ENCODE measurements at regions not wholly inside any gene's neighbourhood (a gene's known extent, or its start where the extent isn't known, plus 50 kb on each side); places are given as distances from the start of the nearest gene placed in this dataset.

DNA sequence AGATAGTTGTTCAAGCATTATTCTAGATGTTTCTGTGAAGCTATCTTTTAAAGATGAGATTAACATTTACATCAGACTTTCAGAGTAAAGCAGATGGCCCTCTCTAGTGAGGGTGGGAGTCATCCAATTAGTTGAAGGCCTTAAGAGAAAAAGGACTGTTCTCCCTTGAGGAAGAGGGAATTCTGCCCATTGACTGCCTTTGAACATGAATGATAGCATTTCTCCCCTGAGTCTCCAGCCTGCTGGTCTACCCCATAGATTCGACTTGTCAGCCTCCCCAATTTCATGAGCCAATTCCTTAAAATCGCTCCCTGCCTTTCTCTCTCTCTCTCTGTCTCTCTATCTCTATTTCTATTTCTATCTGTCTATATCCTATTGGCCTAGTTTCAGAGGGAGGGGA lies 115.5 kb downstream of the EBLN2 start:
- WGBS (ENCODE audit: extremely low coverage, insufficient read length, low lambda C conversion rate) = no CpG with 5 or more reads among the region's 2 CpGs
- H2BK15ac ChIP-seq (ENCODE audit: low read depth, low read length) = no peak overlapping the region

More for the DNA sequence above, 115.5 kb downstream of the EBLN2 start:
- no peak overlapping the region for H3K23ac ChIP-seq (ENCODE audit: insufficient read length, low read depth, low read length)
- Mint-ChIP-seq H3K36me3 (ENCODE audit: insufficient read depth in 1 of 3, low read depth in 3 of 3) (no peaks in the 10 kb centered on the region), H3K4me1 (peaks cover 12 to 13% of the 10 kb centered on the region in 2 experiments), H3K27me3 (ENCODE audit: low read depth) (no peaks in the 10 kb centered on the region), H3K27ac (no peak overlapping the region), H3K4me3 (no peak overlapping the region), H3K9me3 (no peaks in the 10 kb centered on the region)
- DNase-seq = no peak
- no peak overlapping the region for H3K27ac ChIP-seq (ENCODE audit: insufficient read length, low read depth, low read length)
- no peaks in the 10 kb centered on the region for H3K23me2 ChIP-seq (ENCODE audit: insufficient read length, low read depth, low read length, poor library complexity, severe bottlenecking)
- H3K14ac ChIP-seq (ENCODE audit: insufficient read depth, low read length) = no peak overlapping the region
- H3K4ac ChIP-seq (ENCODE audit: low read depth, low read length) = no peak overlapping the region
- H3K9me3 ChIP-seq (ENCODE audit: control insufficient read depth, low read depth, low read length) = no peaks in the 10 kb centered on the region
- no peak overlapping the region for H2AFZ ChIP-seq (ENCODE audit: low read length)
- no peaks in the 10 kb centered on the region; the same call in 1 of the 2 replicates for H3K4me1 ChIP-seq (ENCODE audit: insufficient read depth, low read length)
- TF ChIP-seq, protein P1, sequence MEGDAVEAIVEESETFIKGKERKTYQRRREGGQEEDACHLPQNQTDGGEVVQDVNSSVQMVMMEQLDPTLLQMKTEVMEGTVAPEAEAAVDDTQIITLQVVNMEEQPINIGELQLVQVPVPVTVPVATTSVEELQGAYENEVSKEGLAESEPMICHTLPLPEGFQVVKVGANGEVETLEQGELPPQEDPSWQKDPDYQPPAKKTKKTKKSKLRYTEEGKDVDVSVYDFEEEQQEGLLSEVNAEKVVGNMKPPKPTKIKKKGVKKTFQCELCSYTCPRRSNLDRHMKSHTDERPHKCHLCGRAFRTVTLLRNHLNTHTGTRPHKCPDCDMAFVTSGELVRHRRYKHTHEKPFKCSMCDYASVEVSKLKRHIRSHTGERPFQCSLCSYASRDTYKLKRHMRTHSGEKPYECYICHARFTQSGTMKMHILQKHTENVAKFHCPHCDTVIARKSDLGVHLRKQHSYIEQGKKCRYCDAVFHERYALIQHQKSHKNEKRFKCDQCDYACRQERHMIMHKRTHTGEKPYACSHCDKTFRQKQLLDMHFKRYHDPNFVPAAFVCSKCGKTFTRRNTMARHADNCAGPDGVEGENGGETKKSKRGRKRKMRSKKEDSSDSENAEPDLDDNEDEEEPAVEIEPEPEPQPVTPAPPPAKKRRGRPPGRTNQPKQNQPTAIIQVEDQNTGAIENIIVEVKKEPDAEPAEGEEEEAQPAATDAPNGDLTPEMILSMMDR (conservative IDR thresholded peaks at IDR 0.05) = no peak
- H3K27me3 ChIP-seq (ENCODE audit: insufficient read depth, low read length) = no peaks in the 10 kb centered on the region
- H2BK12ac ChIP-seq (ENCODE audit: insufficient read length, low read depth, low read length) = no peak overlapping the region
- H3T11ph ChIP-seq (ENCODE audit: low read length) = no peak overlapping the region
- no peak overlapping the region for H2BK5ac ChIP-seq (ENCODE audit: insufficient read length, low read length)
- no peak overlapping the region for H3K18ac ChIP-seq (ENCODE audit: insufficient read length, low read depth, low read length)
- no peak overlapping the region for H4K91ac ChIP-seq (ENCODE audit: insufficient read length, low read depth, low read length)
- no peak overlapping the region for H4K5ac ChIP-seq (ENCODE audit: insufficient read length, low read depth, low read length)
- H2AK5ac ChIP-seq (ENCODE audit: insufficient read length, low read length) = no peak overlapping the region
- H4K20me1 ChIP-seq (ENCODE audit: control insufficient read depth, insufficient read depth, insufficient read length) = no peaks in the 10 kb centered on the region
- H3K56ac ChIP-seq (ENCODE audit: insufficient read length, low read depth, low read length) = no peak overlapping the region
- no peak overlapping the region for H2BK120ac ChIP-seq (ENCODE audit: low read depth, low read length, poor library complexity, severe bottlenecking)
- H3K4me2 ChIP-seq (ENCODE audit: insufficient read depth, insufficient read length, low read length) = no peak overlapping the region
- no peak overlapping the region for H3K9ac ChIP-seq (ENCODE audit: extremely low read depth, insufficient read length, low read length)
- H4K8ac ChIP-seq (replicated peaks; ENCODE audit: insufficient read length, low read depth, low read length) = no peak overlapping the region
- no peak overlapping the region for H2BK20ac ChIP-seq (ENCODE audit: low read depth, low read length, poor library complexity, severe bottlenecking)
- no peaks in the 10 kb centered on the region for H3K79me1 ChIP-seq (ENCODE audit: insufficient read depth, low read depth, low read length, poor library complexity, severe bottlenecking)
- no peaks in the 10 kb centered on the region for H3K79me2 ChIP-seq (ENCODE audit: insufficient read depth, low read length)
